HepG2 (cell line): ENCODE measurements at regions not wholly inside any gene's neighbourhood (a gene's known extent, or its start where the extent isn't known, plus 50 kb on each side); places are given as distances from the start of the nearest gene placed in this dataset.

ENCODE experiments used
- CHD2 ChIP-seq: IDR thresholded peaks from 2 replicates; pipeline ENCODE4 v1.6.1; 2011; ENCODE audit warnings: low read depth, low read length, improper control_type of control experiment
- JUND ChIP-seq: sonication (generic); formaldehyde crosslinking; IDR thresholded peaks from 2 replicates; pipeline ENCODE4 v1.8.0; 2022; ENCODE audit warnings: mild to moderate bottlenecking, missing genetic modification reagents
- POLR2A ChIP-seq, 2 experiments: IDR thresholded peaks; 2 replicates each; pipeline ENCODE4 v1.6.1; 2011; ENCODE audit warnings: low read depth in 2 of 2, low read length in 2 of 2, mild to moderate bottlenecking in 1 of 2, moderate library complexity in 1 of 2; ENCODE audit not compliant: insufficient read depth in 1 of 2
- POLR2AphosphoS5 ChIP-seq: IDR thresholded peaks from 2 replicates; pipeline ENCODE4 v1.6.1; 2012; ENCODE audit warnings: low read depth, low read length
- SIX4 ChIP-seq: sonication (generic); formaldehyde crosslinking; IDR thresholded peaks from 2 replicates; pipeline ENCODE4 v1.4.0; 2020; ENCODE audit warnings: missing genetic modification reagents
- SP1 ChIP-seq, 2 experiments: fragments of 450-650 bp in 1 of 2; sonication (generic) in 1 of 2; formaldehyde crosslinking in 1 of 2; IDR thresholded peaks; 2 replicates each; pipeline versions ENCODE4 v1.4.0 to v1.6.1; 2016 to 2020; ENCODE audit warnings: missing genetic modification reagents in 1 of 2
- YEATS4 ChIP-seq: sonication (generic); formaldehyde crosslinking; IDR thresholded peaks from 2 replicates; pipeline ENCODE4 v1.4.0; 2020; ENCODE audit warnings: missing genetic modification reagents, borderline replicate concordance
- ZNF17 ChIP-seq: sonication (generic); formaldehyde crosslinking; IDR thresholded peaks from 2 replicates; pipeline ENCODE4 v1.5.0; 2020; ENCODE audit warnings: mild to moderate bottlenecking, missing genetic modification reagents
- ZNF644 ChIP-seq: IDR thresholded peaks from 2 replicates; pipeline ENCODE4 v1.6.1; 2016; ENCODE audit warnings: low read depth
- ZNF83 ChIP-seq: sonication (generic); formaldehyde crosslinking; IDR thresholded peaks from 2 replicates; pipeline ENCODE4 v1.4.0; 2020; ENCODE audit warnings: missing genetic modification reagents, mild to moderate bottlenecking, borderline replicate concordance
- TF ChIP-seq, protein P1 (sequence below): sonication (generic); formaldehyde crosslinking; IDR thresholded peaks from 2 replicates; pipeline ENCODE4 v1.4.0; 2020; ENCODE audit warnings: missing genetic modification reagents
- TF ChIP-seq, protein P2 (sequence below): sonication (generic); formaldehyde crosslinking; IDR thresholded peaks from 2 replicates; pipeline ENCODE4 v1.5.0; 2020; ENCODE audit warnings: mild to moderate bottlenecking, missing genetic modification reagents, borderline replicate concordance

DNA sequence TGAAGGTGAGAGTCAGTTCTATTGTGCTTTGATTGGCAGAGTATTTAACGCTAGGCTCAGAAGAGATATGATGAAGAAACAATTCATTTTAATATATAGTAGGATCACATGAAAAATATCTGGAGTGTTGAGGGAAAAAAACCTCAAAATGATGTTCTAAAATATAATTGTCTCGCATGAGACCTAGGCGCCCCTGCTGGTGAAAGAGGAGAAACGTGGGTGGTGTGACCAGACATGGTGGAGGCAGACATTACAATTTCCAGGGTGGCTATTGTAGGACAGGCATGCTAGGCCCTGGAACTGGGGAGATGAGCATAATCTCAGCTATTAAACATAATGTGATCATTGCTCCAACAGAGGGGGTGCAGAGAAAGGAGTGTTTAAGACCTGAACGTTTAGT is 210.0 kb downstream of the HS3ST1 start:
- no peak for TF ChIP-seq JUND
- no peak for TF ChIP-seq YEATS4 (CRISPR knock-in tag)
- TF ChIP-seq, protein P1, sequence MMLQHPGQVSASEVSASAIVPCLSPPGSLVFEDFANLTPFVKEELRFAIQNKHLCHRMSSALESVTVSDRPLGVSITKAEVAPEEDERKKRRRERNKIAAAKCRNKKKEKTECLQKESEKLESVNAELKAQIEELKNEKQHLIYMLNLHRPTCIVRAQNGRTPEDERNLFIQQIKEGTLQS (CRISPR knock-in tag), result no peak
- TF ChIP-seq, protein P2, sequence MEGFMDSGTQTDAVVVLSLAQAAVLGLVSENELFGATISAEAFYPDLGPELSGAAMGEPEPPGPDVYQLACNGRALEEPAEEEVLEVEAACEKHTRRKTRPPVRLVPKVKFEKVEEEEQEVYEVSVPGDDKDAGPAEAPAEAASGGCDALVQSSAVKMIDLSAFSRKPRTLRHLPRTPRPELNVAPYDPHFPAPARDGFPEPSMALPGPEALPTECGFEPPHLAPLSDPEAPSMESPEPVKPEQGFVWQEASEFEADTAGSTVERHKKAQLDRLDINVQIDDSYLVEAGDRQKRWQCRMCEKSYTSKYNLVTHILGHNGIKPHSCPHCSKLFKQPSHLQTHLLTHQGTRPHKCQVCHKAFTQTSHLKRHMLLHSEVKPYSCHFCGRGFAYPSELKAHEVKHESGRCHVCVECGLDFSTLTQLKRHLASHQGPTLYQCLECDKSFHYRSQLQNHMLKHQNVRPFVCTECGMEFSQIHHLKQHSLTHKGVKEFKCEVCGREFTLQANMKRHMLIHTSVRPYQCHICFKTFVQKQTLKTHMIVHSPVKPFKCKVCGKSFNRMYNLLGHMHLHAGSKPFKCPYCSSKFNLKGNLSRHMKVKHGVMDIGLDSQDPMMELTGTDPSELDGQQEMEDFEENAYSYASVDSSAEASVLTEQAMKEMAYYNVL (CRISPR knock-in tag), result no peak
- TF ChIP-seq ZNF83 (CRISPR knock-in tag), result no peak
- no peak for TF ChIP-seq ZNF17 (CRISPR knock-in tag)
- no peak for TF ChIP-seq SIX4 (CRISPR knock-in tag)
- no peak for TF ChIP-seq SP1 (IDR thresholded peaks at IDR 0.05)
- no peak for TF ChIP-seq SP1 (CRISPR knock-in tag; IDR thresholded peaks at IDR 0.05)
- no peak for TF ChIP-seq POLR2A (IDR thresholded peaks at IDR 0.05; ENCODE audit: insufficient read depth in 1 of 2, low read depth in 2 of 2, low read length in 2 of 2)
- TF ChIP-seq CHD2, result no peak
- TF ChIP-seq ZNF644 (CRISPR knock-in tag), result no peak
- no peak for TF ChIP-seq POLR2AphosphoS5
